Right ventricle myocardium superior (tissue), 1 donor: ENCODE measurements at regions not wholly inside any gene's neighbourhood (a gene's known extent, or its start where the extent isn't known, plus 50 kb on each side); places are given as distances from the start of the nearest gene placed in this dataset.
A peak's percentile ranks its signal among the peaks of the same experiment; 100 is the strongest.
"Not testable (repeated sequence)": the region's sequence is repeated elsewhere in the genome, so short reads cannot be mapped to it uniquely, and the experiment has no call there.

Experiments
- ATAC-seq: fragments of 200-7000 bp; cut with Tn5 transposase; one replicate; pipeline ENCODE4 v1.9.1; 2020; ENCODE audit warnings: mild to moderate bottlenecking; ENCODE audit not compliant: poor library complexity
- DNase-seq: peaks from one replicate; pipeline ENCODE4 v3.0.0-alpha.2; 2020
- intact Hi-C: fragments of 100-400 bp; cut with DNase I; formaldehyde crosslinking; loops from one replicate; pipeline ENCODE4 v1.11.2; 2022
- donor health status: DM: no; HTN: yes; CAD: no; lungs with severe emphysema.

DNA sequence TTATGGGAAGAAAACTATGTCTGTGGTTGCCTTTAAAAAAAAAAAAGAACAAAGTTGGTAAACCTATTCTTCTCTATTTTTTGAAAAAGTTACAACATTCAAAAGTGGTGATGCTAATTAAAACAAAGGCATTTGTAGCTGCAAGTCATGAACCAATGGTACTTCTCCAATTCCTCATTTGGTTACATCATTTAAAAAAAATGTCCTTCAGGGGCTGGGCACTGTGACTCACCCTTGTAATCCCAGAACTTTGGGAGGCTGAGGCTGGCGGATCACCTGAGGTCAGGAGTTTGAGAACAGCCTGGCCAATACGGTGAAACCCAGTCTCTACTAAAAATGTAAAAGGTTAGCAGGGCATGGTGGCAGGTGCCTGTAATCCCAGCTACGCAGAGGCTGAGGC lies 574.6 kb downstream of the VGLL3 start:
- intact Hi-C loops = no loop called here
- ATAC-seq (no peak), DNase-seq (no peak)

DNA sequence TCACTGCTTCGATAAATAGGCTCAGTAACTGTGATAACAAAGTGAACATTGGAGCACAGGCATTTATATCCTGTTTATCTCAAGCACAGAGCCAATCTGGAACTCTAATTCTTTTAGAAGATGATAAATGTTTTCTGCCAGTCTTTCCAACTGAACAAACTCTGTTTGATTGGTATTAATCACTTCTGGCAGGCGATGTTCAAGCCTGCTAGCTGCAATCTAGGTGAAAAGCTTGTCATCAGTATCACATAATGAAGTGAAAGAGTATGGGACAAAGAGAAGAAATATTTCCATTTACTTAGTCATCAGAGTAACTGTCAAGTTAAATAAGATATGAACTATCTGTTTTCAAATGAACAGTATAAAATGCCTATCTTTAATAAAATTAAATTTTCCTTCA lies 577.3 kb downstream of the VGLL3 start:
- DNase-seq (no peak), ATAC-seq (no peak)
- intact Hi-C loops = no loop called here

DNA sequence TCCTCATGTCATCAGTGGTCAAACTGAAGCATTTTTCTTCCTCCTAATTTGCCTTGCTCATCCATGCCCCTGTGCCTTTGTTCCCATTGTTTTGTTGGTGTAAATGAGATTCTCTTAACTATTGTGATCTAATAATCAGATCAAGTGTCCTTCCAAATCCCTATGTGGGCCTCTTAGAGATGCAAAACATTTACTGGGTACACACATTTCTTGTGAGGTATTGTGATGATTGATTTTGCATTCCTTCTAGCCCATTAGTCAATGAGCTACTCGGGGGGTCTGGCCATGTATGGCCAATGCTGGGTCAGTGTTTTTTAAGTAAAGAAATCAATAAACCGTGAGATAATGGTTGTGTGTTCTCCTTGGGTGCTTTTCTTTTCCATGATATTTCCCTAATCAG lies 580.4 kb downstream of the VGLL3 start:
- no peak for DNase-seq
- intact Hi-C loops = no loop called here
- ATAC-seq = no peak

DNA sequence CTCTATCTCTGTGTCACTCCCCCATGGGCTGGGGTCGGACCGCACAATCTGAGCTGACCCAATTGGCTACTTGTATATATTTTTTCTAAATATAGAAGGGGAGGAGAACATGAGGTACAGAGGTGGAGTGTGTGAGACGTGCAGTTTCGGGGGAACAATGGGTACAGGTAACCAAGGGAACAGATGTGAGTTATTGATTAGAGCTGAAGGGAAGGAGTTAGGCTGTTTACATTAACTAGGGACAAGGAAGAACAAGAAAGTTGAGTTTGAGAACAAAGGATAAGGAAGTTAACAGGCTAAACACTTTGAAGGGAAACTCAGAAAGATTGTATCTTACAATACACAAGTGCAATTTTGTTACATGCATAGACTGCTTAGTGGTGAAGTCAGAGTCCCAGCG lies 601.2 kb downstream of the VGLL3 start:
- intact Hi-C loops, DNase-seq, ATAC-seq: not testable (repeated sequence)

DNA sequence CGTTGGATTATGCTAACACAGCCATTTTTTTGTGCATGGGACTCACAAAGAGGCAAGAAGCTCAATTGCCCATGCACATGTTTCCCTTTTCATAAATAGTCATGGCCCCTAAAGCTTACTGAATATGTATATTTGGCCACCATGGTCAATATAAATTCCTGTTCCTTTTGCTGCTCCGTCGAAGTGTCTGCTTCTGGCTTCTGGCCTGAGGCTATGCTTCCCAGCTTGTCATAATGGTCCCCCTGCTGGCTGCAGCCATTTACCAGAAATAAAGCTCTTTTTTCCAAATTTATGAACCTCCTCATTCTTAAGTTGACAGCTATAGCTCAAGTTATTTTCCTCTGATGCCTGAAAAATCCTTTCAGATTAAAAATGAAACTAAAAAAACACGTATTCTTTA lies 602.1 kb downstream of the VGLL3 start:
- DNase-seq (no peak), ATAC-seq (no peak)
- intact Hi-C loops = no loop called here

DNA sequence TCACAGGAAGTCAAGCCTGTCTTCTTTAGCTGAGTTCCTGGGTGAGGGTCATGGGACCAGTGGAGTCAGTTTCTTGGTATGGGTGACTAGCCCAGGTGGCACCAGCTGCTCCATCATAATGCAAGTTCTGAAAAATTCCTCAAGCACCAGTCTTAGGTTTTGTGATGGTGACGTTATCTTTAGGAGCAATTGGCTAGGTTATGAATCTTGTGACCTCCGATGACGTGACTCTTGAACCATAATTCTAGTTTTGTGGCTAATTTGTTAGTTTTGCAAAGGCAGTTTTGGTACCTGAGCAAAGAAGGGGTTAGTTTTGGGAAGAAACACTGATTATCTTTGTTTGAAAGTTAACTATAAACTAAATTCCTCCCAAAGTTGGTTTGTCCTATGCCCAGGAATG lies 608.4 kb downstream of the VGLL3 start:
- ATAC-seq (no peak), DNase-seq (no peak)
- intact Hi-C loops = no loop called here

DNA sequence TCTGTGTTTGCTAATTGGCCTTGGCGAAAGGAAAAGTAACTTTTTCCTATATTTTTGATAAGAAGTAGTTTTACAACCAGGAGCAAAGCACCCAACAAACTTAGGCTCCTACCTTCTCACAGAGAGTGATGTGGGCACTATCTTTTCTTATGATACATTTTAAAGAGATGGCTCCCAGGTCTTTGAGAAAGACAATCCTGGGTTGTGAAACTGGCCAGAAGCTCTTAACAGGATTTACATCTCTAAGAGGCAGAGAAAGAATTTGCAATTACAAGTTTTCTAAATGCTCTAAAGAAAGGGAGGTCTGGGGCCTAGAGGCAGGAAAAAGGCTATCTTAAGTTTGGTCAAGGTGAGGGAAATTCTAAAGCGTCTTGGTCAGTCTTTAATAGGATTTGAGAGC lies 609.7 kb downstream of the VGLL3 start:
- intact Hi-C loops = no loop called here
- DNase-seq = no peak
- ATAC-seq = no peak

DNA sequence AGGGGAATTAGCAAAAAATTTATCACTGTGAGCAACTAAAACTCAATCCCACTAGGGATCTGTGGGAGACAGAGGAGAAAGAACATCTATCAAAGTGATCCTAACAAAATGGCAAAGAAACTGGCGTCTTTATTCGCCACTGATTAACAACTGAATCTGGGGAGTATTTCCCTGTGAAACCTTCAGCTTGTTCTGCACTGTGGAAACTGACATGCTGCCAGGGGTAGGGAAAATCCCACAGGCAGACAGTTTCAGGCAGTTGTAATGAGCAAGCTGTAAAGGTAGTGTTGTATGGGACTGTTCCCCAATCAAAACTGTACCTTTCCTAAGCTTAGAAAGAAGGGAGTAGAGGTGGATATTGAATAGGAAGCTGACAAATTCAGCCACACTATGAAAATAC lies 611.7 kb downstream of the VGLL3 start:
- ATAC-seq = no peak
- DNase-seq = no peak
- intact Hi-C loops = no loop called here

DNA sequence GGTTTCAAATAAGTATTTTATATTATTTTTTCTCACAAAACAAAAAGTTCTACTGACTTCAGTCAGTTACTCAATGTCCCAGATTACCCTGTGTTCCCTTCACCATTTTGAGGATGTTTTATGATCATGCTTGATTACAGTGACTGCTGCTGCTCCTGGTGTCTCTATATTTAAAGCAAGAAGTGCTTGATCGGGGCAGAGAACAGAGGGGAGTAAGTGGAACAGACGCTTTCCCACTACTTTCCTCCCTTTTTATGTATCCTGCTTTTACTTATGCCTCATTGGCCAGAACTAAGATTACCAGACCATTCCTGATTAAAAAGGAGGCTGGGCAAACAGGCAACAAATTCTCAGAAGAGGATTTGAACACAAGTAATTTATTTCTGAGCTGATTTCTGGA lies 612.1 kb downstream of the VGLL3 start:
- DNase-seq (no peak), ATAC-seq (no peak)
- intact Hi-C loops = no loop called here

DNA sequence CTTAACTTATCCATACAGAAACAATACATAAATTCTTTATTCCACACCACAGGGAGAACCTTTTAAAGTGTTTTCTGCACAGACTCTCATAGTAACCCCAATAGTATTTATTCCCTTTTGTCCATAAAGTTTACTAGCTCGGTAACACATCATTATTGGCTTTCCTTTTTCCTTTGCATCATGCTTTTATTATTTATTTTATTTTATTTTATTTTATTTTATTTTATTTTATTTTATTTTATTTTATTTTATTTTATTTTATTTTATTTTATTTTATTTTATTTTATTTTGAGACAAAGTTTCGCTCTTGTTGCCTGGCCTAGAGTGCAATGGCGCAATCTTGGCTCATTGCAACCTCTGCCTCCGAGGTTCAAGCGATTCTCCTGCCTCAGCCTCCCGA lies 655.4 kb downstream of the VGLL3 start:
- DNase-seq, intact Hi-C loops: not testable (repeated sequence)

DNA sequence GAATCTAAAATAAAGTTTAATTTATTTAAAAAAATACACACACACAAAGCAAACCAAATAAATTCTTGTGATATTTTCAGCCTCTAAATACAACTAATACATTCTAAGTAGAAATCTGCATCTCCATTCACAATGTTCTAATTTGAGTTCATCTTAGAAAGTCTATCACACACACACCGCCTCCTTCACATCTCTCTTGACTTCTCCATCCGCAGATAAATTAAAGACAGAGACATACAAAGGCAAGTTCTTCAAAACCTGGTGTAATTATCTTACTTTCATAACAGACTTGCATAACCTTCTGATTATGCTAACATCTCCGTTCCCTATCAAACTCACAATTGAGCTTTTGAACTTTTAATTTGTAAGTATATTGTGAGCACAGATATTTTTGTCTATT lies 657.3 kb downstream of the VGLL3 start:
- DNase-seq = no peak
- intact Hi-C loops = no loop called here
- ATAC-seq = no peak

More for the DNA sequence above, 655.4 kb downstream of the VGLL3 start:
- ATAC-seq = not testable (repeated sequence)

DNA sequence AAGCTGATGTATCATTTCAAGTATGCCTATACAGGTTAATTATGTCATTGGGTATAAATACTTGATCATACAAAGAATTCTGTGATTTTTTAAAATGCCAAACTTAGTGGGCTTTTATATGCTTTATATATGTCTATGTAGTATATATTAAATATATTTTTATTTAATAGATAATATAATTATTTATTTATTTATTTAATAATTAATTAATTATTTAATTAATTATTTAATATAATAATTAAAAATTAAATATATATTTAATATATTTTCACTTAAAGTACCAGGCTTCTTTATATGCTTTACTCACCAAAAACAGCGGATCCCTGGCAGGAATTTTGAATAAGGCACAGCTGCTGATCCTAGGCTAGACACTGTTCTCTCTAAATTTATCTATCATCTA lies 687.0 kb downstream of the VGLL3 start:
- intact Hi-C loops = no loop called here
- no peak for DNase-seq
- no peak for ATAC-seq

DNA sequence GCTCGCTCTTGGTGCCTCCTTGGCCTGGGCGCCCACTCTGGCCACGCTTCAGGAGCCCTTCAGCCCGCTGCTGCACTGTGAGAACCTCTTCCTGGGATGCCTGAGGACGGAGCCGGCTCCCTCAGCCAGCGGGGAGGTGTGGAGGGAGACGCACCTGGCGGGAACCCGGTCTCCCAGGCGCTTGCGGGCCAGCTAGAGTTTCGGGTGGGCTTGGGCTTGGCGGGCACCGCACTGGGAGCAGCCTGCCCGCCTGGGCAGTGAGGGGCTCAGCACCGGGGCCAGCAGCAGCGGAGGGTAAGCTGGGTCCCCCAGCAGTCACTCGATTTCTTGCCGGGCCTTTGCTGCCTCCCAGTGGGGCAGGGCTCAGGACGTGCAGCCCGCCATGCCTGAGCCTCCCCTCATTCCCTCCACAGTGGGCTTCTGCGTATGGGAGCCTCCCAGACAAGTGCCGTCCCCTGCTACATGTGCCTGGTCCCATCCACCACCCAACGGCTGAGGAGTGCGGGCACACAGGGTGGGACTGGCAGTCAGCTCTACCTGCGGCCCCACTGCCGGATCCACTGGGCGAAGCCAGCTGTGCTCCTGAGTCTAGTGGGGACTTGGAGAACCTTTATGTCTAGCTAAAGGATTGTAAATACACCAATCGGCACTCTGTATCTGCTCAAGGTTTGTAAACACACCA lies 708.7 kb downstream of the VGLL3 start:
- no peak for ATAC-seq
- intact Hi-C loops = no loop called here

DNA sequence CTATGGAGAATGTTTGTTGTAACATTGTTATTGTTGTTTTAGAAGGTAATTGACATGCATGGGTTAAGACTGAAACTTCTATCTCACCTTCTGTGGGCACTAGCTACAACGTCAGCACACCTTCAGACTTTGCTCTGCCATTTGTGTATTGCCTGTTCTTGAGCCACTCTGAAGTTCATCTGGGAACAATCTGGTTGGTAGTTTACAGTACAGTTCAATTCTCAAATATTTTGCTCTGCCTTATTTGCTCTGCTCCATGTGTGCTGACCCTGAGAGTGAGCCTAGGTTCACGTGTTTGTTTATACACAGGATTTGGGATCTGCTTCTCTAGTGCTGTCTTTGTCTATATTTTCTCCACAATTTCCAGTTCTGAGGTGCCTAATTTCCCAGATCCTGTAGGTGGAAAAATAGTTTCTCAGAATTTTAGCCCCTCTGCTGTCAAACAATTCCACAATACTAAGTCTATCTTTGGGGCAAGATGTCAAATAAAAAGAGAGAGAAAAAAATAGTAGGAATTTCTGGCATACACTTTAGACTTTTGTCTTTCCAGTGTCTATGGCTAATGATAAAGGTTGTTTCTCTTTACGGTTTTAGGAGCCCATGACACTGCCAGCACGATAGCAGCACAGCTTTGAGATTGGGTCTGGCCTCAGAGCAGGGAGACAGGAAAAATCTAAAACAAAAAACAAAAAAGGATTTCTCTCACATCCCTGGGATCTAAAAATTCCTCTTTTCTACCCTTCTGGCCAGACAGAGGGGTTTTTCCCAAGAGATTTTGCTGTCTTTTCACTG lies 721.4 kb downstream of the VGLL3 start:
- DNase-seq (no peak), ATAC-seq (no peak)
- intact Hi-C loops = no loop called here

More for the DNA sequence above, 708.7 kb downstream of the VGLL3 start:
- DNase-seq = peak; percentile 30

DNA sequence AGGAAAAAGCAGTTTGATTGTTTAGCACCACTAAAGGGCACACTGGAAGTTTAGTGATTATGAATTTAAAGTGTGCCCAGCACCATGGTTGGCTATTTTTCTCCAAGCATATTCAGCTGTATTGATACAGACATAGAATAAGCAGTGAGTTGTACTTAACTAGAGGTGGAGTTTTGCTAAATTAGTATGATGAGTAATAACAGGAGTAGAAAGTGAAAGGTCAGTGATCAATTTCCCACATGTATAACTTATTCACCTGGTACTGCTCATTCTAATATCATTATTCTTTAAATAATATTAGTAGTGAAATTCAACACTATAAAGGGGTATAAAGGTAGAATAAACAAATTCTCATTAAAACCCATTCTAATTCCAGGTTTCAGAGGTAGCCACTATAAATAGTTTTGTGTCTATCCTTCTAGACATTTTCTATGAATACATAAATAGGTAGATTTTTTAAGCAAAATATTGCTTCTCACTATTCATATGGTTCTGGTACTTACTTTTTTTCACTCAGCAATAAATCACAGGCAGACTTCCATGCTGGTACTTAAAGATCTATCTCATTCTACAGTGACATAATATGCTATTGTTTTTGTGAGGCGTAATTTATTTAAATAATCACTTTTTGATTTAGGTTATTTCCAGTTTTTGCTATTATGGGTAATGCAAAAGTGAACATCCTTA lies 732.9 kb downstream of the VGLL3 start:
- DNase-seq (no peak), ATAC-seq (no peak)
- intact Hi-C loops = no loop called here

DNA sequence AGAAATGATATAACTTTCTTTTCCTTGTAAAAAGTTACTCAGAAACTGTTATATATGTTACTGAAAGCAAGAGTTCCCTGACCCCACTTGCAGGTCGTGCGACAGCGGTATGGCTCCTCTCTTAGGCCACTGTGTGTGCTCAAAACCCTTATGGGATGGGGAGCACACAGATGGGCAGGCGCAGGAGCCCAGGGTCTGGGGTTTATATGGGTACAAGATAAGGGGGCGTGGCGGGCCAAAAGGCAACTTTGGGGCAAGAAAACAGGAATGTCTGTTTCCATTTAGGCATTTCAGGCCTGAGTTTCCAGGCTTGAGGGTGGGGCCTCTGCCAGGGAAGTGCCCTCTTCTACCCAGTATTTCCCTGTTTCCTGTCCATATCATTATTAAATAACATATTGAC lies 736.5 kb downstream of the VGLL3 start:
- intact Hi-C loops = no loop called here
- ATAC-seq (no peak), DNase-seq (no peak)

DNA sequence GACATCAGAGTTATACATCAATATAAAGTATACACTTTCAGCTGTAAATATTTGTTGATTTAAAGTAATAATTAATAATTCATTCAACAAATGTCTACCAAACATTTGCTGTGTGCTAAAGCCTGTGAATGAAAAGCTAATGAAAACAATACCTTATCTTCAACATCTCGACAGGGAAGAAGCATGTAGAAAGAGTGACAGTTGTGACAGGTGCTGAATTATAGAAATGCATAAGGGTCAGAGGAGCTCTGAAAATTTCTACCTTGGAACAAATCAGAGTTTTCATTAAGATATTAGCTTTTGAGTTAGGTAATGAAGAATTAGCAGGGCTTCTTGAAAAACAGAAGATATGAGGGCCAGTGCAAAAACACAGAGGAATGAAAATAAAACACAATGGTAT lies 739.2 kb downstream of the VGLL3 start:
- no peak for ATAC-seq
- intact Hi-C loops = no loop called here
- no peak for DNase-seq

DNA sequence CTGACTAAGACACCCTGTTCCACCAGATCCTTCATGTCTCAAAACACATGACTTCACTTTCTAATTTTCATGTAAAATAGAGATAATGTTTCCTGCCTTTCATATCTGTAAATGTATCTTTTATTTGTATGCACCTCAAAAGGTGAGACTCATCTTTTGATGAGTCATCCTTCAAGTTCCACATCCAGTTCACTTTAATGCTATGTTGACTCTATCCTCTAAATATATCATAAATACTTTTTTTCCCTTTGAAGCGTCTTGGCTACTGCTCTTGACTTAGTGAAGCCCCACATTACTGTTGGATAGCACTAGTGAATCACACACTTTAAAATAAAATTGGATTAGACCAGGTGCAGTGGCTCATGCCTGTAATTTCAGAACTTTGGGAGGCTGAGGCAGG lies 741.1 kb downstream of the VGLL3 start:
- intact Hi-C loops = no loop called here
- ATAC-seq (no peak), DNase-seq (no peak)

DNA sequence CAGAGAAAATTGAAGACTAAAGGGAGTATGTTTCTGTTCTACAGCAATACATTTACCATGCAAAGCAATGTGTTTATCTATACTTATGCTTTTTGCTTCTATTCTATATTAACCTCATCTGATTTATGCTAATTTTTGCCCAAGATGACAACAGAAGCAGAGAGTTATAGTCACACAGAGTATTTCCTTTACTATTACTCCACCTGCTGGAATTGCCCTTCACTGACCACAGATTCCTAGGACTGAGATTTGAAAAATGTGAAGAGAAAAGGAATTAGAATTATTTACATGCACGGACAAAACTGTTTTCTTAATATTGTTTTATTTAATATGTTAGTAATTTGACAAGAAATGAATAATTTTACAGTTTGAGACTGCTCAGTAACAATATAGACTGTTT lies 745.6 kb downstream of the VGLL3 start:
- no peak for DNase-seq
- ATAC-seq = no peak
- intact Hi-C loops = no loop called here

DNA sequence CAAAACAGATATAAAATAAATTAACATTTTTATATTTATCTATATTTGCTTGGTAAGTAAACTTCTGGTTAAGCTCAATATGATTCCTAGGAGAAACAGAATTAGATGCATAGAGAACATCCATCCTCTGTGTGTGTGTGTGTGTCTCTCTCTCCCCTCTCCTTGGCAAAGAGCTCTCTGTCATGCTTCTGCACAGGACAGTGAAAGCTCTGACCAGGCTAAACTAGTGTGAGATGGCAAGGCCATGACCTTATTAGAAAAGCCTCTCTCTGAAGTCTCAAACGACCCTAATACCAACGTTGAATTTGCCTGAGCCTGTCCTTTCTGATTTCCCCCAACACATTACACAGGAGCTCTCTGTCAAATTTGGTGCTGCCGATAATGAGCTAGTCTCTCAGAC lies 746.0 kb downstream of the VGLL3 start:
- DNase-seq (no peak), ATAC-seq (no peak)
- intact Hi-C loops = no loop called here
